ENCODE measurements at regions not wholly inside any gene's neighbourhood (a gene's known extent, or its start where the extent isn't known, plus 50 kb on each side); places are given as distances from the start of the nearest gene placed in this dataset.

GRCh38 chr18:78640246-78640995 is 339.2 kb upstream of the SALL3 start:
- Mint-ChIP-seq H3K9me3 (peaks cover 18% of the 10 kb centered on the region), H3K4me3 (ENCODE audit: low read depth) (no peak overlapping the region), H3K27ac (no peak overlapping the region), H3K4me1 (ENCODE audit: low read depth) (no peaks in the 10 kb centered on the region), H3K27me3 (ENCODE audit: low read depth) (no peaks in the 10 kb centered on the region), H3K36me3 (ENCODE audit: low read depth) (no peaks in the 10 kb centered on the region)
- intact Hi-C loops (cut with micrococcal nuclease), result no loop called here
- DNase-seq (ENCODE audit: low spot score), result no peak

- intact Hi-C loops (cut with micrococcal nuclease), result no loop called here
- H3K27me3 Mint-ChIP-seq (ENCODE audit: low read depth), result no peaks in the 10 kb centered on the region
- no peak overlapping the region for H3K27ac Mint-ChIP-seq
- no peak for DNase-seq (ENCODE audit: low spot score)
- H3K9me3 Mint-ChIP-seq, result peaks cover 6% of the 10 kb centered on the region
- H3K4me3 Mint-ChIP-seq (ENCODE audit: low read depth), result no peak overlapping the region
- no peaks in the 10 kb centered on the region for H3K4me1 Mint-ChIP-seq (ENCODE audit: low read depth)
- no peaks in the 10 kb centered on the region for H3K36me3 Mint-ChIP-seq (ENCODE audit: low read depth)
Measured at GRCh38 chr18:78641689-78642231, 337.9 kb upstream of the SALL3 start.

DNA sequence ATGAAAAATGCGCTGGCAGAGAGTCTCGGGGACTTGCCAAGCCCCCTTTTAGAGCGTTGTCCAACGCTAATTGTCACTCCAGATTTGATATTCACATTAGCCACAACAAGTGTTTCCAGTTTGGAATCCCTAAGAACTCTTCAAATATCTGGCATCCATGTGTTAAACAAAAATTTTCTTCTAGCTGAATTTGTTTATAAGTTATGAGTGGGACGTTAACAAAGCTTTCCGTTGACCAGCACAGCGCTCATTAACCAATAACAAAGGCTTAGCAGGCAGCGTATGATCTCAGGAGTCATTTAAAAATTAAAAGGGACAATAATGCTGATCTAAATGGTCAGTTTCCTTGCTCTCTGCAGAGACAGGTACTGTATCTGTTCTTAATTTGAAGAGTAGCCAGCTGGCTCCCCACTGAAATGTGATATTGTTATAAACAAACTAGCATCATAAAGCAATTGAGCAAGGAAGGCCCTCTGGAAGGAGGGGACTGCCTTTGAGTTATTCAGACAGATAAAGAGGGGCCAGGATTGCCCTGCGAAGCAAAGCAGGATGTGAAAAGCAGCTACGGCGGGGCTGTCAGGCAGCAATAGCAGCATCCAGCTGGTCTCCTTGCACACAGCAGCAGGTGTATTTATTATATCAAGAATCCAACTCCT is 337.2 kb upstream of the SALL3 start:
- H3K4me3 Mint-ChIP-seq (ENCODE audit: low read depth), result no peak overlapping the region
- H3K27me3 Mint-ChIP-seq (ENCODE audit: low read depth), result no peaks in the 10 kb centered on the region
- no peak overlapping the region for H3K27ac Mint-ChIP-seq
- peaks cover 5% of the 10 kb centered on the region for H3K9me3 Mint-ChIP-seq
- intact Hi-C loops (cut with micrococcal nuclease), result no loop called here
- DNase-seq (ENCODE audit: low spot score), result no peak
- no peaks in the 10 kb centered on the region for H3K36me3 Mint-ChIP-seq (ENCODE audit: low read depth)
- no peaks in the 10 kb centered on the region for H3K4me1 Mint-ChIP-seq (ENCODE audit: low read depth)

- H3K27ac Mint-ChIP-seq, result no peak overlapping the region
- no peak for DNase-seq (ENCODE audit: low spot score)
- no peaks in the 10 kb centered on the region for H3K4me1 Mint-ChIP-seq (ENCODE audit: low read depth)
- peaks cover 5% of the 10 kb centered on the region for H3K9me3 Mint-ChIP-seq
- intact Hi-C loops (cut with micrococcal nuclease), result no loop called here
- no peaks in the 10 kb centered on the region for H3K36me3 Mint-ChIP-seq (ENCODE audit: low read depth)
- no peak overlapping the region for H3K4me3 Mint-ChIP-seq (ENCODE audit: low read depth)
- no peaks in the 10 kb centered on the region for H3K27me3 Mint-ChIP-seq (ENCODE audit: low read depth)
Measured at GRCh38 chr18:78643004-78643403, 336.6 kb upstream of the SALL3 start.

DNA sequence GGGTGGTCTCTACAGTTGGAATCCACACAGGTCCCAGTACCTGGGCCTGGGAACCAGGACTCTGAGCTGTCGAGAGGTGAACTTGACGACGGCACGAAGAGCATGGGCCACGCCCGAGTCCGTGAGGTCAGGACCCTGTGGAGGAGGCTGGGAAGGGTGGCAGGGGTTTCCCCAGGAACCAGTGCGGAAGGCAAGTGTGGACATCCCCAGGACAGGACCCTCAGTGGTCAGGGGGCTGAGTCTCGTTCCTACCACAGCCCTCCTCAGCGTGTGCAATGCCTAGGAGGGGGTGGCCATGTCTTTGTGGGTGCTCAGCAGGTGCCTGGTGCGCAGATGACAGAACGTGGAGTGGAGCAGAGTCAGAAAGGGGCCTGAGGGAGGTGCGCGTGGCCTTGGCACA is 335.6 kb upstream of the SALL3 start:
- H3K27ac Mint-ChIP-seq, result no peak overlapping the region
- no peak overlapping the region for H3K4me3 Mint-ChIP-seq (ENCODE audit: low read depth)
- H3K36me3 Mint-ChIP-seq (ENCODE audit: low read depth), result no peaks in the 10 kb centered on the region
- H3K4me1 Mint-ChIP-seq (ENCODE audit: low read depth), result no peaks in the 10 kb centered on the region
- no peaks in the 10 kb centered on the region for H3K27me3 Mint-ChIP-seq (ENCODE audit: low read depth)
- no peak for DNase-seq (ENCODE audit: low spot score)
- peaks cover 5% of the 10 kb centered on the region for H3K9me3 Mint-ChIP-seq
- intact Hi-C loops (cut with micrococcal nuclease), result no loop called here

DNA sequence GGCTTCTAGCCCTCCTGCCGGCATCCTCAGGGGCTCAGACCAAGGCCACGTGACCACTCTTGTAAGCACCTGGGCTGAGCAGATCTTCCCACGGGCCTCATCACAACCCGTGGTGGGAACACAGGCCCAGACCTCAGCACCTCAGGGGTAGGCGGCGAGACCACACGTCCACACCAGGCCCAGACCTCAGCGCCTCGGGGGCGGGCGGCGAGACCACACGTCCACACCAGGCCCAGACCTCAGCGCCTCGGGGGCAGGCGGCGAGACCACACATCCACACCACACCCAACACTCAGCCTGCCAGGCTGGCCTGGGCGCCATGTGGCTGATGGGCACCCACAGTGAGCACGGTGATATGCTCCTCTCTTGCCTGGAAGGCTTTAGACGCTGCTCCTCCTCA is 334.4 kb upstream of the SALL3 start:
- no peaks in the 10 kb centered on the region for H3K36me3 Mint-ChIP-seq (ENCODE audit: low read depth)
- intact Hi-C loops (cut with micrococcal nuclease), result no loop called here
- H3K27me3 Mint-ChIP-seq (ENCODE audit: low read depth), result no peaks in the 10 kb centered on the region
- H3K4me1 Mint-ChIP-seq (ENCODE audit: low read depth), result no peaks in the 10 kb centered on the region
- DNase-seq (ENCODE audit: low spot score), result no peak
- H3K9me3 Mint-ChIP-seq, result no peaks in the 10 kb centered on the region
- no peak overlapping the region for H3K27ac Mint-ChIP-seq
- H3K4me3 Mint-ChIP-seq (ENCODE audit: low read depth), result no peak overlapping the region

DNA sequence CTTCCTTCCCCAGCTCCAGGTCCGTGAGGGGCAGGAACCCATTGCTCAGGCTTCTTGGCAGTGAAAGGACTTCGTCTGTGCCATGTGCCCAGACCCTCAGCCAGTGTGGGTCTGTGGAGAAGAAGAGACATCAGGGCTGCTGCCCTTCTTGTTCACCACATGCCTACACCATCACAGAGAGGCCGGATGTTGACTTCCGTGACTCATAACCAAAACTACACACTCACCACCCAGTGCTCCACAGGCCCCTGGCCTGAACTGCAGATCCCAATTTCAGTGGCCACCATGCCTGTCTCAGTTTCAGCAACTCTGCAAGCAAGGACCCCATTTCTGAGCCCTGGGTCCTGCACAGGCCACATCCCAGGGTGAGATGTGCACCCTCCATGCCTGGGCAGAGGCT is 332.6 kb upstream of the SALL3 start:
- H3K4me1 Mint-ChIP-seq (ENCODE audit: low read depth), result no peaks in the 10 kb centered on the region
- no peaks in the 10 kb centered on the region for H3K27me3 Mint-ChIP-seq (ENCODE audit: low read depth)
- H3K4me3 Mint-ChIP-seq (ENCODE audit: low read depth), result no peak overlapping the region
- H3K27ac Mint-ChIP-seq, result no peak overlapping the region
- H3K36me3 Mint-ChIP-seq (ENCODE audit: low read depth), result no peaks in the 10 kb centered on the region
- peaks cover under 1% of the 10 kb centered on the region for H3K9me3 Mint-ChIP-seq
- intact Hi-C loops (cut with micrococcal nuclease), result no loop called here
- no peak for DNase-seq (ENCODE audit: low spot score)

- H3K27me3 Mint-ChIP-seq (ENCODE audit: low read depth), result no peaks in the 10 kb centered on the region
- H3K4me3 Mint-ChIP-seq (ENCODE audit: low read depth), result no peak overlapping the region
Measured at GRCh38 chr18:78649421-78649820, 330.2 kb upstream of the SALL3 start.

GRCh38 chr18:78650926-78651325 is 328.7 kb upstream of the SALL3 start:
- Mint-ChIP-seq H3K9me3 (peaks cover 6% of the 10 kb centered on the region), H3K4me3 (ENCODE audit: low read depth) (no peak overlapping the region), H3K27me3 (ENCODE audit: low read depth) (no peaks in the 10 kb centered on the region), H3K4me1 (ENCODE audit: low read depth) (no peaks in the 10 kb centered on the region), H3K27ac (no peak overlapping the region), H3K36me3 (ENCODE audit: low read depth) (peaks cover 3% of the 10 kb centered on the region)
- DNase-seq (ENCODE audit: low spot score), result no peak
- intact Hi-C loops (cut with micrococcal nuclease), result no loop called here

More at GRCh38 chr18:78649421-78649820, 330.2 kb upstream of the SALL3 start:
- H3K27ac Mint-ChIP-seq, result no peak overlapping the region
- DNase-seq (ENCODE audit: low spot score), result no peak
- no peaks in the 10 kb centered on the region for H3K4me1 Mint-ChIP-seq (ENCODE audit: low read depth)
- H3K36me3 Mint-ChIP-seq (ENCODE audit: low read depth), result peaks cover 3% of the 10 kb centered on the region
- peaks cover 6% of the 10 kb centered on the region for H3K9me3 Mint-ChIP-seq
- intact Hi-C loops (cut with micrococcal nuclease), result no loop called here

GRCh38 chr18:78652001-78652545 is 327.5 kb upstream of the SALL3 start:
- Mint-ChIP-seq H3K36me3 (ENCODE audit: low read depth) (peaks cover 3% of the 10 kb centered on the region), H3K9me3 (peaks cover 6% of the 10 kb centered on the region), H3K27ac (no peak overlapping the region), H3K27me3 (ENCODE audit: low read depth) (no peaks in the 10 kb centered on the region), H3K4me1 (ENCODE audit: low read depth) (no peaks in the 10 kb centered on the region), H3K4me3 (ENCODE audit: low read depth) (no peak overlapping the region)
- no peak for DNase-seq (ENCODE audit: low spot score)
- intact Hi-C loops (cut with micrococcal nuclease), result no loop called here

GRCh38 chr18:78655921-78656320 is 323.7 kb upstream of the SALL3 start:
- peaks cover 3% of the 10 kb centered on the region for H3K36me3 Mint-ChIP-seq (ENCODE audit: low read depth)

GRCh38 chr18:78656346-78656925 is 323.2 kb upstream of the SALL3 start:
- no peak for DNase-seq (ENCODE audit: low spot score)
- intact Hi-C loops (cut with micrococcal nuclease), result no loop called here
- H3K27me3 Mint-ChIP-seq (ENCODE audit: low read depth), result no peaks in the 10 kb centered on the region
- H3K9me3 Mint-ChIP-seq, result peaks cover 6% of the 10 kb centered on the region
- peaks cover 3% of the 10 kb centered on the region for H3K36me3 Mint-ChIP-seq (ENCODE audit: low read depth)
- H3K27ac Mint-ChIP-seq, result no peak overlapping the region
- no peak overlapping the region for H3K4me3 Mint-ChIP-seq (ENCODE audit: low read depth)
- H3K4me1 Mint-ChIP-seq (ENCODE audit: low read depth), result no peaks in the 10 kb centered on the region

More at GRCh38 chr18:78655921-78656320, 323.7 kb upstream of the SALL3 start:
- H3K4me1 Mint-ChIP-seq (ENCODE audit: low read depth), result no peaks in the 10 kb centered on the region
- intact Hi-C loops (cut with micrococcal nuclease), result no loop called here
- DNase-seq (ENCODE audit: low spot score), result no peak
- H3K27ac Mint-ChIP-seq, result no peak overlapping the region
- H3K27me3 Mint-ChIP-seq (ENCODE audit: low read depth), result no peaks in the 10 kb centered on the region
- peaks cover 6% of the 10 kb centered on the region for H3K9me3 Mint-ChIP-seq
- no peak overlapping the region for H3K4me3 Mint-ChIP-seq (ENCODE audit: low read depth)

DNA sequence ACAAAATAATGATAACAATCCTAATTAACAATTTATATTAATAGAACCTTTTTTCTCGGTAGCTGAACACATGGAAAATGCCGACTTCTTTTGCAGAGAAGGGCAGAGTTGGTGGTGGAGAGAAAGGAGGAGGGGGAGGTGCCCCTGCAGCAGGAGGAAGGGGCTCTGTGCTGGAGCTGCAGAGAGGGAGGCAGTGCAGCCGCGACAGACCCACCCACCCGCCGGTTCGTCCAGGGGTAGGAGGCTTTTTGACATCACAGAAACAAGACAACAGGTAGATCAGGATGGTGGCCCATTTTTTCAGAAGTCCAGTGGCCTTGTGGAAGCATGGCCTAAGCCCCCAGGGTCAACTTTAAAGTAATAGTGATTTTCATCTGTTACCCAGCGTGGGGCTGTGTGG is 321.1 kb upstream of the SALL3 start:
- no peak for DNase-seq (ENCODE audit: low spot score)
- Mint-ChIP-seq H3K4me1 (ENCODE audit: low read depth) (no peaks in the 10 kb centered on the region), H3K4me3 (ENCODE audit: low read depth) (no peak overlapping the region), H3K36me3 (ENCODE audit: low read depth) (no peaks in the 10 kb centered on the region), H3K9me3 (no peaks in the 10 kb centered on the region), H3K27ac (no peak overlapping the region), H3K27me3 (ENCODE audit: low read depth) (no peaks in the 10 kb centered on the region)
- intact Hi-C loops (cut with micrococcal nuclease), result no loop called here

Data from activated T-helper 2 cell treated with anti-CD3 and anti-CD28 coated beads, Interferon-gamma antibody, Interleukin-2, Interleukin-4, amounts not matched to agents 10 μg/mL and 5 μg/mL and 100 μg/mL, durations not matched to agents 14 hours and 24 hours and 36 hours (primary cell).